HG02798 (cell line): ENCODE measurements at regions not wholly inside any gene's neighbourhood (a gene's known extent, or its start where the extent isn't known, plus 50 kb on each side); places are given as distances from the start of the nearest gene placed in this dataset.
"Not testable (repeated sequence)": the region's sequence is repeated elsewhere in the genome, so short reads cannot be mapped to it uniquely, and the experiment has no call there.

Experiments used
- ATAC-seq: cut with Tn5 transposase; IDR thresholded peaks from one replicate; pipeline ENCODE4 v1.9.1; 2021; ENCODE audit warnings: mild to moderate bottlenecking; ENCODE audit not compliant: unreplicated experiment, poor library complexity

- ATAC-seq = no peak
Measured at GRCh38 chr2:14072338-14072737, 560.2 kb upstream of the LRATD1 start.

- ATAC-seq = no peak
Measured at GRCh38 chr2:14074691-14075090, 557.8 kb upstream of the LRATD1 start.

- ATAC-seq = no peak
Measured at GRCh38 chr2:14079576-14079975, 552.9 kb upstream of the LRATD1 start.

GRCh38 chr2:14081521-14081920 lies 551.0 kb upstream of the LRATD1 start:
- ATAC-seq = no peak

GRCh38 chr2:14082640-14083039 lies 549.9 kb upstream of the LRATD1 start:
- ATAC-seq = no peak

GRCh38 chr2:14094592-14094991 lies 537.9 kb upstream of the LRATD1 start:
- no peak for ATAC-seq

- ATAC-seq = not testable (repeated sequence)
Measured at GRCh38 chr2:14099101-14099500, 533.4 kb upstream of the LRATD1 start.

- ATAC-seq = no peak
Measured at GRCh38 chr2:14114275-14114674, 518.2 kb upstream of the LRATD1 start.

- no peak for ATAC-seq
Measured at GRCh38 chr2:14120376-14120775, 512.1 kb upstream of the LRATD1 start.

- ATAC-seq = no peak
Measured at GRCh38 chr2:14123436-14124103, 508.9 kb upstream of the LRATD1 start.

GRCh38 chr2:14125624-14126293 lies 506.8 kb upstream of the LRATD1 start:
- no peak for ATAC-seq

- no peak for ATAC-seq
Measured at GRCh38 chr2:14126846-14127245, 505.7 kb upstream of the LRATD1 start.

- ATAC-seq = no peak
Measured at GRCh38 chr2:14127765-14128164, 504.8 kb upstream of the LRATD1 start.

- no peak for ATAC-seq
Measured at GRCh38 chr2:14132386-14132785, 500.1 kb upstream of the LRATD1 start.

- ATAC-seq = no peak
Measured at GRCh38 chr2:14134771-14135170, 497.7 kb upstream of the LRATD1 start.

GRCh38 chr2:14136030-14136429 lies 496.5 kb upstream of the LRATD1 start:
- no peak for ATAC-seq

- ATAC-seq = no peak
Measured at GRCh38 chr2:14137643-14138042, 494.9 kb upstream of the LRATD1 start.

- ATAC-seq = no peak
Measured at GRCh38 chr2:14140009-14140550, 492.4 kb upstream of the LRATD1 start.

- no peak for ATAC-seq
Measured at GRCh38 chr2:14143435-14143834, 489.1 kb upstream of the LRATD1 start.

GRCh38 chr2:14148216-14148615 lies 484.3 kb upstream of the LRATD1 start:
- no peak for ATAC-seq

- ATAC-seq = no peak
Measured at GRCh38 chr2:14157816-14158215, 474.7 kb upstream of the LRATD1 start.

- no peak for ATAC-seq
Measured at GRCh38 chr2:14180333-14180732, 452.2 kb upstream of the LRATD1 start.
